Smooth muscle cell (in vitro differentiated cells): ENCODE measurements at regions not wholly inside any gene's neighbourhood (a gene's known extent, or its start where the extent isn't known, plus 50 kb on each side); places are given as distances from the start of the nearest gene placed in this dataset.

ENCODE experiments used
- DNase-seq: peaks from one replicate; lab custom pipeline; 2025; ENCODE audit not compliant: unreplicated experiment; lab: John Stamatoyannopoulos, UW
- H2AFZ ChIP-seq: fragments of 200-600 bp; sonication (generic); 2 replicates; pipeline ENCODE4 v1.6.0; 2016; ENCODE audit warnings: antibody characterized with exemption, low read depth, mild to moderate bottlenecking
- H3F3A ChIP-seq: fragments of 200-600 bp; sonication (generic); 2 replicates; pipeline ENCODE4 v1.6.0; 2017; ENCODE audit warnings: antibody characterized with exemption, low read depth
- H3K27ac ChIP-seq: fragments of 200-600 bp; sonication (generic); 2 replicates; pipeline ENCODE4 v1.5.1; 2016; ENCODE audit warnings: low read depth, mild to moderate bottlenecking
- H3K27me3 ChIP-seq: fragments of 200-600 bp; sonication (generic); 2 replicates; pipeline ENCODE4 v1.6.1; 2016; ENCODE audit warnings: low read depth, mild to moderate bottlenecking
- H3K36me3 ChIP-seq: fragments of 200-600 bp; sonication (generic); 2 replicates; pipeline ENCODE4 v1.5.1; 2016; ENCODE audit warnings: low read depth
- H3K4me1 ChIP-seq: fragments of 200-600 bp; sonication (generic); 2 replicates; pipeline ENCODE4 v1.5.1; 2016; ENCODE audit warnings: low read depth
- H3K4me2 ChIP-seq: fragments of 200-600 bp; sonication (generic); 2 replicates; pipeline ENCODE4 v1.6.0; 2016; ENCODE audit warnings: mild to moderate bottlenecking
- H3K4me3 ChIP-seq: fragments of 200-600 bp; sonication (generic); 2 replicates; pipeline ENCODE4 v1.5.1; 2016; ENCODE audit warnings: mild to moderate bottlenecking
- H3K79me2 ChIP-seq: fragments of 200-600 bp; sonication (generic); 2 replicates; pipeline ENCODE4 v1.6.0; 2016; ENCODE audit warnings: low read depth, mild to moderate bottlenecking
- H3K9ac ChIP-seq: fragments of 200-600 bp; sonication (generic); 2 replicates; pipeline ENCODE4 v1.6.0; 2016; ENCODE audit warnings: low read depth
- H3K9me3 ChIP-seq: fragments of 200-600 bp; sonication (generic); replicated peaks from 2 replicates; pipeline ENCODE4 v1.5.1; 2016; ENCODE audit warnings: low read depth
- H4K20me1 ChIP-seq: fragments of 200-600 bp; sonication (generic); 2 replicates; pipeline ENCODE4 v1.6.0; 2016; ENCODE audit warnings: low read depth
- WGBS: methylation state at CpG from one replicate; pipeline ENCODE4 v1.1.7; 2016; ENCODE audit warnings: low lambda C conversion rate; 5-methylcytosine and 5-hydroxymethylcytosine counted together
- TF ChIP-seq, protein P1 (sequence below): fragments of 200-600 bp; sonication (generic); IDR thresholded peaks from 2 replicates; pipeline ENCODE4 v1.5.1; 2017; ENCODE audit warnings: borderline replicate concordance, mild to moderate bottlenecking, antibody characterized with exemption; ENCODE audit not compliant: insufficient read depth, poor library complexity, severe bottlenecking

DNA sequence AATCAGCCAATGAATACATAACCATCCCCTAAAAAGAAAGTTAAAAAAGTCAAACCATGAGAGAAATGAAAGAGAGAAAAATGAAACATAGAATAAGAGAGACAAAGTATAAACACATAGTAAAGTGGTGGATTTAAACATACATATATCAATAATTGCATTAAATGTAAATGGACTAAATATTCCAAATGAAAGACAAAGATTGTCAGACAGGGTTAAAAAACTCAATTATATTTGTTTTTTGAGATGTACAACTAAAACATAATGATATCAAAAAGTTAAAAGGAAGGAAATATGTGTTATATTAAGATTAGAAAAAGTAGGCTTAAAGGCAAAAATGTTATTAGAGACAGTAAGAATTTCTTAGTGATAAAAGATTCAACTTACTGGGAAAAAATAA is 83.8 kb upstream of the CELF4 start:
- peaks cover 10% of the 10 kb centered on the region for H3K9me3 ChIP-seq
- no peaks in the 10 kb centered on the region for H3K27me3 ChIP-seq
- peaks cover 11% of the 10 kb centered on the region for H3K4me1 ChIP-seq
- no peaks in the 10 kb centered on the region for H3K36me3 ChIP-seq
- H3K79me2 ChIP-seq, result no peaks in the 10 kb centered on the region
- no peak overlapping the region for H3K9ac ChIP-seq
- TF ChIP-seq, protein P1, sequence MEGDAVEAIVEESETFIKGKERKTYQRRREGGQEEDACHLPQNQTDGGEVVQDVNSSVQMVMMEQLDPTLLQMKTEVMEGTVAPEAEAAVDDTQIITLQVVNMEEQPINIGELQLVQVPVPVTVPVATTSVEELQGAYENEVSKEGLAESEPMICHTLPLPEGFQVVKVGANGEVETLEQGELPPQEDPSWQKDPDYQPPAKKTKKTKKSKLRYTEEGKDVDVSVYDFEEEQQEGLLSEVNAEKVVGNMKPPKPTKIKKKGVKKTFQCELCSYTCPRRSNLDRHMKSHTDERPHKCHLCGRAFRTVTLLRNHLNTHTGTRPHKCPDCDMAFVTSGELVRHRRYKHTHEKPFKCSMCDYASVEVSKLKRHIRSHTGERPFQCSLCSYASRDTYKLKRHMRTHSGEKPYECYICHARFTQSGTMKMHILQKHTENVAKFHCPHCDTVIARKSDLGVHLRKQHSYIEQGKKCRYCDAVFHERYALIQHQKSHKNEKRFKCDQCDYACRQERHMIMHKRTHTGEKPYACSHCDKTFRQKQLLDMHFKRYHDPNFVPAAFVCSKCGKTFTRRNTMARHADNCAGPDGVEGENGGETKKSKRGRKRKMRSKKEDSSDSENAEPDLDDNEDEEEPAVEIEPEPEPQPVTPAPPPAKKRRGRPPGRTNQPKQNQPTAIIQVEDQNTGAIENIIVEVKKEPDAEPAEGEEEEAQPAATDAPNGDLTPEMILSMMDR, result no peak
- no peak overlapping the region for H3K4me2 ChIP-seq
- no peaks in the 10 kb centered on the region for H4K20me1 ChIP-seq
- H2AFZ ChIP-seq, result no peak overlapping the region
- H3F3A ChIP-seq, result no peaks in the 10 kb centered on the region
- no peak overlapping the region for H3K4me3 ChIP-seq
- no peak for DNase-seq
- H3K27ac ChIP-seq, result no peak overlapping the region

DNA sequence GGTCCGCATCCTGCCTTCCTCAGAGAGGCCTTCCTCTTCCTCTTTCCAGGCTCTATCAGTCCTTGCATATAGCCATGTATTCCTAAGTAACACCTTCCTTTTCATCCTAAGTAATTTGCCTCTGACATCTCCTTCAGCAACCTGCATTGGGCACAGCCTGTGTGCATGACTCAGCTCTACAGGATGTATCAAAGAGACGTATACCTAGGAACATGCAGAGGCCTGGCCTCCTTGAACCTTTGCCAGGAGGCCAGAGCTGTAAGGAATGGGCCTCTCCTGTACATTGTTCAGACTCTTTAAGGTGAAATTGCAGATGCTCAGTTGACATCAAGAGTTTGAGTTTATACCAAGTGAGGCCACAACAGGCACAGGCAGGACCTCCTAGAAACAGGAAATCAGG is 76.0 kb upstream of the CELF4 start:
- no peaks in the 10 kb centered on the region for H4K20me1 ChIP-seq
- H3K9ac ChIP-seq, result no peak overlapping the region
- DNase-seq, result no peak
- no peak overlapping the region for H2AFZ ChIP-seq
- no peak overlapping the region for H3K27ac ChIP-seq
- H3F3A ChIP-seq, result no peaks in the 10 kb centered on the region
- 86% methylated on average over 2 of the region's 2 CpGs for WGBS
- H3K79me2 ChIP-seq, result no peaks in the 10 kb centered on the region
- H3K4me1 ChIP-seq, result peaks cover 7% of the 10 kb centered on the region
- TF ChIP-seq, protein P1, result no peak
- H3K27me3 ChIP-seq, result no peaks in the 10 kb centered on the region
- no peak overlapping the region for H3K4me3 ChIP-seq
- no peak overlapping the region for H3K4me2 ChIP-seq
- H3K9me3 ChIP-seq, result peaks cover 10% of the 10 kb centered on the region
- no peaks in the 10 kb centered on the region for H3K36me3 ChIP-seq

DNA sequence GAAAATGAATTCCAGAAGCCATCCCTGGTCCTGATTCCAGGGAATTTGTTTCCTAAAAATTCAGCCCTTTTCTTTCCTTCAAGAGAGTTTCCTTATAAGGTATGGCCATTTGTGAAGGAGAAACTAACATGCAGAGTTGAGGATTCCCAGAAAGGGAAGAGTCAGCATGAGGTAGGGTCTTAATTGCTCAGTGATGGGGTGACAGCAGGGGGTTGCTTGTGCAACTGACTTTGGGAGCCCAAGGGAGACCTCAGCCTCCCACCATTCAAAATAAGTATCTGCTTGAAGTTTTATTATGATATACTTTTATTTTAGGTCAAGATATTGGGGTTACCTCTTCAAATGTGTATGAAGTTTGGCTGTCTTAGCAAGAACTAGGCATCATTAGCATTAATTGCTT is 74.9 kb upstream of the CELF4 start:
- no peak overlapping the region for H3K9ac ChIP-seq
- H3K4me2 ChIP-seq, result peak overlapping the region; percentile 47
- no peak for DNase-seq
- no peaks in the 10 kb centered on the region for H3K79me2 ChIP-seq
- no peaks in the 10 kb centered on the region for H3K27me3 ChIP-seq
- H2AFZ ChIP-seq, result no peak overlapping the region
- peak overlapping the region; percentile 55 for H3K27ac ChIP-seq
- H3K9me3 ChIP-seq, result peaks cover 7% of the 10 kb centered on the region
- no peak overlapping the region for H3K4me3 ChIP-seq
- peaks cover 7% of the 10 kb centered on the region for H3K4me1 ChIP-seq
- H4K20me1 ChIP-seq, result no peaks in the 10 kb centered on the region
- no peaks in the 10 kb centered on the region for H3K36me3 ChIP-seq
- no peaks in the 10 kb centered on the region for H3F3A ChIP-seq
- TF ChIP-seq, protein P1, result no peak

DNA sequence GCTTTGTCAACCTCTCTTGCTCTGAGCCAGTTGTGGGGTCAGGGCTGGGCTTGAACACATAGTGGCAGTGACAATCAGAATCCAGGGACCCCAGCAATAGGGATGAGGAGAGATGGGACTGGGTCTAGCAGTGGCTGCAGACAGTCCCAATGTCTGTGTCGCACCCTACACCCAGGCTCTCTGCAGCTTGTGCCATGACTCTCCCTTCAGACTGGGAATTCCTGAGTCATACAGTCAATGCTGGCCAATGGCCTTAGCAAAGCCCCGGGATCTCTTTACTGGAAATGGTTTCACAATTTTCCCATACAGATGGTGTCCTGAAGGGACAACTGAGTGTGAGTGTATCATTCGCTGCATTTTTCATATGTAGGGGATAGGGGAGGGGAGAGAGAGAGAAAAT is 74.2 kb upstream of the CELF4 start:
- Histone ChIP-seq H3K79me2 (no peaks in the 10 kb centered on the region), H3K9ac (no peak overlapping the region), H2AFZ (no peak overlapping the region), H3K27me3 (no peaks in the 10 kb centered on the region), H3F3A (no peaks in the 10 kb centered on the region), H3K4me2 (peak overlapping the region; percentile 47), H3K4me1 (peaks cover 7% of the 10 kb centered on the region), H3K4me3 (no peak overlapping the region), H3K27ac (peak overlapping the region; percentile 55), H4K20me1 (no peaks in the 10 kb centered on the region), H3K9me3 (peaks cover 3% of the 10 kb centered on the region), H3K36me3 (no peaks in the 10 kb centered on the region)
- DNase-seq, result no peak
- TF ChIP-seq, protein P1, result no peak
- 28% methylated on average over 3 of the region's 3 CpGs for WGBS
